Dermis microvascular lymphatic vessel endothelial cell (primary cell): ENCODE measurements at regions not wholly inside any gene's neighbourhood (a gene's known extent, or its start where the extent isn't known, plus 50 kb on each side); places are given as distances from the start of the nearest gene placed in this dataset.

ENCODE experiments used
- DNase-seq, 2 donors: peaks; one replicate each; pipeline versions ENCODE4 v3.0.0 to v3.0.0-alpha.2; 2010; ENCODE audit warnings: low read depth in 2 of 2

- no peak for DNase-seq
Observed at GRCh38 chr14:101439023-101439422, 122.3 kb upstream of the DIO3 start.

- DNase-seq, result no peak
Observed at GRCh38 chr14:101440496-101440895, 120.8 kb upstream of the DIO3 start.

- no peak for DNase-seq
Observed at GRCh38 chr14:101441710-101442109, 119.6 kb upstream of the DIO3 start.

DNA sequence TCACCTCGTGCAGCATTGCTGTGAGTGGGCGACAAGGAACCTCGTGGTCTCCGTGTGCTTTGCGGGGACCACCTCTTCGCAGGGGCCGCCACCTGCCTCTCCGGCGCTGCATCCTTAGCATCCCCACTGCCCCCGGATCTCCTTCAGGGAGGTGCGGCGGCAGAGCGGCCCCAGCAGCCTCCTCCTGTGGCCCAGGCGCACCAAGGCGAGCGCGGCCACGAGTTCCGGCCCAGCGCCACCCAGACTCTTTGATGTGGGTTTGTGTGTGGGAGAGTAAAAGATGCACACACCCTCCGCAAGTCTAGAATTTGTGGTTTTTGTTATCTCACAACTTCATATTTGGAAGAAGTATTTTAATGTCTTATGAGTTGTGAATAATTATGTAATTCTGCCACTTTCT, 118.8 kb upstream of the DIO3 start:
- DNase-seq, result no peak

DNA sequence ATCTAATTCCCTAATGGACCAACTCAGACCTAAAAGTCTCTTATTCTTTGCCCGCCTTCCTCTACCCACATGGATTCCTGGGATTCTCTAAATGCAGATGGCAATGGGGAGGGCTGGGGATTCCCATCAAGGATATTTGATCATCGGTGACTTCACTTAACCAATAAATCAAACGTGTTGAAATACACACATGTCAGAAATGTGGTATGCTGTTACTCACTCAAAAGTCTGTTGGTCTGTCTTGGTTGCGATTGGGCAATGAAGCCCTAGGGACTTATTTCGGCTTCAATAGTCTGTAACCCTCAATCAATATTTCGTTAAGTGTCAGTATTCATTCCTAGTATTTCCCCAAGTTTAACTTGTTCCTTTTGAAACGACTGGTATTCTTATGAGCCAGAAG, 117.2 kb upstream of the DIO3 start:
- DNase-seq, result no peak

- no peak for DNase-seq
Observed at GRCh38 chr14:101445278-101445677, 116.0 kb upstream of the DIO3 start.

- no peak for DNase-seq
Observed at GRCh38 chr14:101446387-101446969, 114.8 kb upstream of the DIO3 start.

- no peak for DNase-seq
Observed at GRCh38 chr14:101449114-101449513, 112.2 kb upstream of the DIO3 start.

DNA sequence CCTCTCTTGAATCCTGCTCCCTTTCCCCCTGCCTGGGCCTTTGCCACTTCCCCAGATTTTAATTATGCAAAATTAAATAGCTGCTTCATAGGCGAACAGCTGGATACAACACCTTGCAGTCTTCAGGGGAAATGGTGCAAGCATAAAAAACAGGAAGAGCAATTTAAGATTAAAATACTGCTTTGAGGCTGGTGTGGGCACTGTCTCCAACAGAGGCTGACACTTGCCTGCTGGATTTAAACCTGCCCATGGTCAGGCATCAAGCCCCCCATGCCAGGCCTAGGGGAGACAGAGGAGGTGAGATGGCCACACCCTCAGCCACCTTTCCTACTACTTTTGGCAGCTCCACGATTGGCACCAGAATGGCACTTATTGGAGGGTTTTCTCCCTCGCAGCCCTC, 110.1 kb upstream of the DIO3 start:
- DNase-seq, result no peak

GRCh38 chr14:101453225-101453624, 108.1 kb upstream of the DIO3 start:
- DNase-seq, result no peak

DNA sequence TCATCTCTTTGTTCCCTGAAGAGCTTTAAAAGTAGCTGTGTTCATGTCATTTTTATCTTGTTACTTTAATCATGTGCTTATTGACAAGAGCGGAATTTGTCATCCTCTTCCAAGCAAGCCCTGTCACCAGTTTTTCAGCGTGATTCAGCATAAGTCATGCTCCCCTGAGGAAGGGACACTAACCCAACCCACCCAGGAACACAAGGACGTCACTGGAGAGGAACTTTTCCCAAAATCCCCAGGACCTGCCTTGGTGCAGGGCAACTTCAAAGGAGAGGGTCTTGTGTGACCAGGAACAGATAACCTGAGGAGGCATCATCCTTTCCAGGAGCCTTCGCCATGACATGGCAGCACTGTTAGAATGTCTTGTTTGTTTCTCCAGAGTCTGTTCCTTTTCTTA, 107.1 kb upstream of the DIO3 start:
- DNase-seq, result no peak

GRCh38 chr14:101456246-101457175, 104.8 kb upstream of the DIO3 start:
- DNase-seq, result no peak

GRCh38 chr14:101457301-101457935, 103.9 kb upstream of the DIO3 start:
- DNase-seq, result no peak

DNA sequence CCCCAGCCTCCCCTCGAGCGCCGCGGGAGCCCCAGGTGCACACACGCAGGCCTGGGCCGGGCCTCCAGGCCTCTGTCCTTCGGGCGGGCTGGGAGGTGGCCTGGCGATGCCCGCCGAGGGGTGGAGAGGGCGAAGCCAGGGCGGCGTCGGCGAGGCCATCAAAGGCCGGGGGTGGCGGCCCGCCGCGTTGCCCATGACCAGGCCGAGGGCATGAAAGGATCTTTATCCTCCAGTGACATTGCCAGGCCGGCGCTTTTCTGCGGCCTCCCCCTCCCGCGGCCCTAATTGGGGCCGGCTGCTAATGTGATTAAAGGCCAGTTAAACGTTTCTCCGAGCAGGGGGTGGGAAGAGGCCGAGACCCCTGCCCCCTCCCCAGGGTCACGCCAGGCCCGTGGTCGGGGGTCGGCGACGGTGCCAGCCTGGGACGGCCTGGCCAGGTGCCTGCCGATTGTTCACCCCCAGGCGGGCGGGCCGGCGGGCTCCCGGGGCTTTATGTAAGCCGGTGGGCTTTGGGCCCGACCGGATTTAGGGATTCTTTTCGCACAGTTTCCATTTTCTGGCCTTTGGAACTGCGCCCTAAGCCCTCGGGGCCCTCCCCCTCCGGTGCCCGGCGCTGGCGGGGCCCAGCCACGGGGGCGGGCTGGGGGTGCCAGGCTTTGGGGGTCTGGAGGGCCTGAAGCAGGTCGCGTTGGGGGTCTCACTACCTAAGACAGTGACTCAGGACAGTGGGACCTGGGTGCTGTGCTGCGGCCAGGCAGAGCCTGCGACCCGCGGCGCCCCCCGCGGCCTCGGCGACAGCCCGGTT, 103.2 kb upstream of the DIO3 start:
- no peak for DNase-seq

GRCh38 chr14:101458741-101459550, 102.3 kb upstream of the DIO3 start:
- no peak for DNase-seq

DNA sequence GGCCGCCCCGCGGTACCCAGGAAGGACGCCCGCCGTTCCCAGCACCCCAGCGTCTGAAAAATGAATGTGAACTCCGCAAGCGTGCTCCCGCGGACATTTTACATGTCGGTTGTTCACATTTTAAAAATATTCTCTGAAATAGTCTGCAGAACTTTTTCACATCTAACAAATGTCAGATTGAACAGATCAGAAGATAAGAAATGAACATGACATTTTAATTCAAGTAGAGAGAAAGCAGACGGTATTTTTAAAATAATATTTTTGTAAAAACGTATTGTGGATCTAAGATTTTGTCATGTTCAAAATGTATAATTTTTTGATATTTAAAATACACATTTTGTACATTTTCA, 101.8 kb upstream of the DIO3 start:
- no peak for DNase-seq

GRCh38 chr14:101460521-101460920, 100.8 kb upstream of the DIO3 start:
- DNase-seq, result no peak

DNA sequence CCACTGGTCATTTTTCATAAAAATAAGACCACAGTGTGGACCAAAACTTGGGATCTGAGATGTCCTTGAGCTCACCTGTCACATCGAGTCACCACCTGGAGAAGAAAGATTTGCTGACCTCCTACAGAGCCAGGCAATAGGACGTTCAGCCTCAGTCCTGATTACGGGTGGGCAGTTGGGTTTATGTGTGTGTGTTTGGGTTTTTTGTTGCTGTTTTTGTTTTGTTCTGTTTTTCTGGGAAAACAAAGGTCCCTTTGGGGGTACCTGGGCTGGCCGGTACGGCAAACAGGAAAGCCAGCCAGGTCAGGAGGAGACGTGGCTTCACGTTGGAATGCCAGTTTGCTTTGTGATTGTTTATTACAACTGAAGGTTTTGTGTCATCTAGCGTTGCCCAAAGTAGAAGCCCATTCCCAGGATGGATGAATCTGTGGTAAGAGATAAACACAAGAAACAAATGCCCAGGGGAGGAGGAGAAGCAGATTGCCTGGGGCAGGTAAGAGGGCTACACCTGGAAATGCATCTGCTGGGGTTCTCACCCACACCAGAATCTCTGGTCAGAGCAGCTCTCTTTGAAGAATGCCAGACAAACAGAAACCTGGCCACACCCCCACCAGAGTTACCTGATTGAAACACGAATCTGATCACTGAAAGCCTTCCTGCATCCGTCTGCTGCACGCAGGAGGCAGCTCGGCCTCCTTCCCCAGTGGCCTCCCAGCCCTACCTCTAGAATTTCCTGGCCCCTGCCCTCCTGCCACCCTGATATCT, 100.1 kb upstream of the DIO3 start:
- no peak for DNase-seq

DNA sequence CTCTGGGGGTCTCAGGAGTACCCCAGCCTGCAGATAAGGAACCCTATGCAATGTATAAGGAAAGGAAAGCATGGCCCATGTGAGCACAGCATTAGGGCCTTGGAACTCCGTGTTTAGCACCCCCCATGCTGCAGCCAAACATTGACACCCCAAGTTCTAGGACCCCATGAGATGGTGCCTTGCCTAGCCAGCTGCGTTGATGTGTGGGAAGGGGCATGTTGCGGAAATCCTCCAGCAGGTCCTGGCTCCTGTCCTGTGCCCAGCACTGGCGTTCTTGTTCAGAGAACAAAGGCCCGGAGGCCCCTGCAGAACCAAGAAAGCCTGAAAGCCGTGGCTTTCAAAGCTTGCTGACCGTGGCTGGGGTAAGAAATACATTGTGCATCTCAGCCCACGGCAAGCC, 99.4 kb upstream of the DIO3 start:
- no peak for DNase-seq
